NOMO-1 treated with DMSO at 0.1 percent for 48 hours (cell line): ENCODE measurements at regions not wholly inside any gene's neighbourhood (a gene's known extent, or its start where the extent isn't known, plus 50 kb on each side); places are given as distances from the start of the nearest gene placed in this dataset.

ENCODE experiments used
- DNase-seq: peaks from one replicate; lab custom pipeline; 2025; ENCODE audit not compliant: unreplicated experiment; lab: John Stamatoyannopoulos, UW

- DNase-seq = no peak
These were observed 170.2 kb upstream of the NUDT6 start for GRCh38 chr4:123092586-123092985.

- DNase-seq = no peak
These were observed 170.8 kb upstream of the NUDT6 start for GRCh38 chr4:123093236-123093635.

GRCh38 chr4:123096038-123096437, 173.6 kb upstream of the NUDT6 start:
- peak; percentile 52 for DNase-seq

- DNase-seq = peak; percentile 61
These were observed 180.6 kb upstream of the NUDT6 start for GRCh38 chr4:123102897-123103471.

- no peak for DNase-seq
These were observed 182.1 kb upstream of the NUDT6 start for GRCh38 chr4:123104310-123105025.

- DNase-seq = no peak
These were observed 182.6 kb upstream of the NUDT6 start for GRCh38 chr4:123105026-123105420.

- no peak for DNase-seq
These were observed 184.3 kb upstream of the NUDT6 start for GRCh38 chr4:123106747-123107146.

- no peak for DNase-seq
These were observed 185.3 kb upstream of the NUDT6 start for GRCh38 chr4:123107444-123108252.

- no peak for DNase-seq
These were observed 186.7 kb upstream of the NUDT6 start for GRCh38 chr4:123109139-123109538.

- DNase-seq = no peak
These were observed 187.8 kb upstream of the NUDT6 start for GRCh38 chr4:123110147-123110546.

GRCh38 chr4:123110685-123111084, 188.3 kb upstream of the NUDT6 start:
- no peak for DNase-seq

- no peak for DNase-seq
These were observed 190.8 kb upstream of the NUDT6 start for GRCh38 chr4:123113155-123113554.

- no peak for DNase-seq
These were observed 191.9 kb upstream of the NUDT6 start for GRCh38 chr4:123114084-123114914.

GRCh38 chr4:123114915-123115756, 192.7 kb upstream of the NUDT6 start:
- no peak for DNase-seq

GRCh38 chr4:123116412-123116811, 194.0 kb upstream of the NUDT6 start:
- no peak for DNase-seq

GRCh38 chr4:123120473-123120872, 198.1 kb upstream of the NUDT6 start:
- DNase-seq = no peak

- no peak for DNase-seq
These were observed 199.0 kb upstream of the NUDT6 start for GRCh38 chr4:123121241-123121907.

- no peak for DNase-seq
These were observed 203.1 kb upstream of the NUDT6 start for GRCh38 chr4:123125477-123125876.

GRCh38 chr4:123127218-123127617, 204.8 kb upstream of the NUDT6 start:
- DNase-seq = no peak

GRCh38 chr4:123127875-123128274, 205.5 kb upstream of the NUDT6 start:
- no peak for DNase-seq
